Neural progenitor cell (in vitro differentiated cells): ENCODE measurements at regions not wholly inside any gene's neighbourhood (a gene's known extent, or its start where the extent isn't known, plus 50 kb on each side); places are given as distances from the start of the nearest gene placed in this dataset.

Experiments used
- CTCF ChIP-seq: fragments of 200-600 bp; sonication (generic); IDR thresholded peaks from 2 replicates; pipeline ENCODE4 v1.5.1; 2017; ENCODE audit warnings: antibody characterized with exemption, mild to moderate bottlenecking
- EZH2 ChIP-seq: fragments of 200-600 bp; sonication (generic); IDR thresholded peaks from 2 replicates; pipeline ENCODE4 v1.6.1; 2017; ENCODE audit warnings: antibody characterized with exemption, mild to moderate bottlenecking, moderate library complexity

- TF ChIP-seq EZH2, result no peak
- no peak for TF ChIP-seq CTCF
Observed at GRCh38 chr3:194072691-194073279, 63.2 kb upstream of the HES1 start.
